Mesenteric fat pad (tissue), 1 donor: ENCODE measurements at regions not wholly inside any gene's neighbourhood (a gene's known extent, or its start where the extent isn't known, plus 50 kb on each side); places are given as distances from the start of the nearest gene placed in this dataset.

Experiments used
- DNase-seq: peaks from one replicate; pipeline ENCODE4 v3.0.0-alpha.2; 2020; ENCODE audit warnings: low spot score
- donor health status: DM: yes; HTN: yes; CAD: no.

DNA sequence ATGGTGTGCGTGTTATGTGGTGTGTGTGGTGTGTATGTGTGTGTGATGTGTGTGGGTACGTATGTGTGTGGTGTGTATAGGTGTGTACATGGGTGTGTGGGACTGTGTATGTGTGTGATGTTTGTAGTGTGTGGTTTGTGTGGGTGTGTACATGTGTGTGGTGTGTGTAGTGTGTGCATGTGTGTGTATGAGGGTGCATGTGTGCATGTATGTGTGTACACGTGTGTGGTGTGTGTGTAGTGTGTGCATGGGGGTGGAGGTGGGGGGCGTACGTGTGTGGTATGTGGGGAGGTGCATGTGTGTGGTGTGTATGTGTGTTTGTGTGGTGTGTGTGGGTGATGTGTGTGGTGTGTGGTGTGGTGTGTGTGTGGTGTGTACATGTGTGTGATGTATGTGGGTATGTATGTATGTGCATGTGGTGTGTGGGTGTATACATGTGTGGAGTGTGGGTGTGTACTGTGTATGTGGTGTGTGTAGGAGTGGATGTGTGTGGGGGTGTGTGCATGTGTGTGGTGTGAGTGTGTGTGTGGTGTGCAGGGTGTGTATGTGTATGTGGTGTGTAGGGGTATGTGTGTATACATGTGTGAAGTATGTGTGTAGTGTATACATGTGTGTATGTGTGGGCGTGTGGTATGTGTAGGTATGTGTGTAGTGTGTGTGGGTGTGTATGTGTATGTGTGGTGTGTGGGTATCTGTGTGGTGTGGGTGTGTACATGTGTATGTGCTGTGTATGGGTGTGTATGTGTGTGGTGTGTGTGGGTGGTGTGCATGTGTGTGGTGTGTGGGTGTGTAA, 119.8 kb upstream of the GSC start:
- peak; percentile 12 for DNase-seq

DNA sequence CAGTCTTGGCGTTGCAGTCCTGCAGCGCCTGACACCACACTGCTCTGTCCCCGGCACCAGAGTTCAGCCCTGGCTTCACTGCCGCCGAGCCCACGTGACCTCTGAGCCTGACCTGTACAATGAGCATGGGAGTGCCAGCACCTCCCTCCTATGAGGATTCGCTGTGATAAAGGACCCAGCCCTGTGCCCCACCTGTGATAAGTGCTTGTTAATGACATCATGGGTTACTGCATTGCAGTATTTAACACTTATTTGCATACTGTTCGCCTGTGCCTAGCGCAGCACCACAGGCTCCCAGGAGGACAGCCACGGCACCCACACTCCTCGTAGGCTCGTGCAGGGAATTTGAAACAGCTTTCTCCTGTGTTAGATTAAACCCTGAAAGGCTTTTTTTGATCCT, 118.2 kb upstream of the GSC start:
- DNase-seq: peak; percentile 88

DNA sequence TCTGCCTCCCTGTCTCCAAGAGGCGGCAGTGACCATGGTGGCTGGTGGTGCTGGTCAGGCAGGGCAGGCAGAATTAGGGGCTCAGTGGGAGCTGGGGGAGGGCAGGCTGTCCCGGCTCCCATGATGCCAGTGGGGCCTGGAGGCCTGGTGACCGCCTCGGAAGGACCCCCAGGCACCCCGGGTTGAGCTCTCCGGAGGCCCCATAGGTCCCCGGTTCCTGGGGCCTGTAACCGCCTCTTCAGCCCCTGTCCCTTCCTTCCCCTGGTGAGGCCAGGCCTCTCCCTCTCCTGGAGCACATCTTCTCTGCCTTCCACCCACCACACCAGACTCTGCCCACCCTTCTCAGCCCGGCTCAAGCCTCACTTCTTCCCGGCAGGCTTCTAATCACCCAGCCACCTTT, 117.7 kb upstream of the GSC start:
- DNase-seq: peak; percentile 69

DNA sequence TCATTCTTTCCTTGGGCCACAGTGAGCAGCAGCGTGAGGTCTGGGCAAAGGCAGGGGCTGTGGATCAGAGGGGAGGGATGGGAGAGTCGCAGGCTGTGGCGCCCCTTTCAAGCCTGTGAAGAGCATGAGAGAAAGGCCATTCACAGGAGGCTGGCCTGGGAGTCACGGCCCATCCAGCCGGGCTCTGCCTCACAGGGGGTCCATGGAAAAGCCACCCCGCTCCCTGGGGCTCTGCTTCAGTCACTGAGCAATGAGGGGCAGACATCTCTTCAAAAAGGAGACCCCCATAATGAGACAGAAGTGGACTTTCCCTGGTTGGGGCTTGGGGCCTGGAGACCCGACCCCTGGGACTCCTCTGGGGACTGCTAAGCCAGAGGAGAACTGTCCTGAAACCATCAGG, 117.0 kb upstream of the GSC start:
- peak; percentile 79 for DNase-seq

DNA sequence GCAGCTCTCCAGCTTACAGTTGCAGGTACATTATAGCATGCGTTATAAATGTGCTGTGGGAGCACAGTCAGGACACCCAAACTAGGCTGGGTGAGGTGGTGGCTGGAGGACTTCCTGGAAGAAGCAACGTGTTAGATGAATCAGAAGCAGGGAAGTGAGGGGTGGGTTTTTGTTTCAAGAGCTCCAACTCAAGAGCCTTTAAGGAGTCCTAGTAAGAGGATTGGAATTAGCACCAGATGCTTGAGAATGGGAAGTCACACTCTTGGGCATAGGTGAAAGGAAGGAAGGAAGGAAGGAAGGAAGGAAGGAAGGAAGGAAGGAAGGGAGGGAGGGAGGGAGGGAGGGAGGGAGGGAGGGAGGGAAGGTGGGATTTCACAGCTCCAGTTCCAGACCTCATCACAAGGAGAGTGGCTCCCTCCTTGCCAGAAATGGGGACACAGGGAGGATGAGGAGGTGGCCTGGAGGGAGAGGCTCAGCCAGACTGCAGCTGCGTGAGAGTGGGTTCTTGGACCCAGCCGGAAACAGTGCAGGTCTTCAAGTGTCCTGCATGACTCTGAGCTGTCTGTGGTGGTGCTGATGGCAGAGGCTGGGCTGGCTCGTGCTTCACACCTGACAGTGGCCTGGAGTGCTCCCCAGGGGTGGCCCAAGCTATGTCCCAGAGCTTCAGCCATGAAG, 115.7 kb upstream of the GSC start:
- no peak for DNase-seq

DNA sequence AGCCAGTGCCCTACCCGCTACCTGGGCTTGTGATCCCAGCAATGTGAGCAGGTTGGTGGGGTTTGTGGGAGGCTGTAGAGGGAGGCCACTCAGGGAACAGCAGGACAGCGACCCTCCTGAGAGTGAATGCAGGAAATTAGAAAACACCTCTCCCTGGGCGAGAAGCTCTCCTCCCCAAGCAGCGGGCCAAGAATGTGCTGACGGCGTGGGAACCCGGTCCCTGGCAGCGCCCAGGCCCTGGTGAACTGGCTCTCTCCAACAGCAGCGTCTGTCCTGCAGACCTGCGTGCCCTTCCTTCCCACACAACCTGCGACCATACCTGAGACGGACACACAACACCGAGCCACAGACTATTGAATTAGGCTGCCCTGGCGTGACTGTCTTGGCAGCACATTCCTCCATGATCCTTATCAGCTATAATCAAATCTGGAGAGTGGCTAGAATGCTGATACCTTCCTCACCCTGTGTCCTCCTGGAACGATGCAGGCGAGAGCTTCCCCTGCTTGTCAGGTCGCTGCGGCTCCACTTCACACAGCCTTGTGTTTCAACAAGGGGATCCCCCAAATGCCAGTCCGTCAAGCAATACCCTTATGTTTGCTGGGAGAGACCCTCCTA, 114.8 kb upstream of the GSC start:
- DNase-seq: no peak

DNA sequence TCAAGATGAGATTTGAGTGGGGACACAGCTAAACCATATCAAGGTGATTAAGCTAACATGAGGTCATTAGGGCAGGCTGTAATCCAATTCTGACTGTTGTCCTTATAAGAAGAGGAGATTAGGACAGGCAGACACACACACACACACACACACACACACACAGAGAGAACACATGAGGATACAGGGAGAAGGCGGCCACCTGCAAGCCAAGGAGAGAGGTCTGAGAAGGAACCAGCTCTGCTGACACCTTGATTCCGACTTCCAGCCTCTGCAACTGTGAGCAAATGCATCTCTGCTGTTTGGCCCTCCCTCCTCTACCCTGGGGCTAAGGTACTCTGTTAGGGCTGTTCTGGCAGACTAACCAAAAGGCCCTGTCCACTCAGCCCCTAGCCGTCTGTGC, 112.5 kb upstream of the GSC start:
- no peak for DNase-seq

DNA sequence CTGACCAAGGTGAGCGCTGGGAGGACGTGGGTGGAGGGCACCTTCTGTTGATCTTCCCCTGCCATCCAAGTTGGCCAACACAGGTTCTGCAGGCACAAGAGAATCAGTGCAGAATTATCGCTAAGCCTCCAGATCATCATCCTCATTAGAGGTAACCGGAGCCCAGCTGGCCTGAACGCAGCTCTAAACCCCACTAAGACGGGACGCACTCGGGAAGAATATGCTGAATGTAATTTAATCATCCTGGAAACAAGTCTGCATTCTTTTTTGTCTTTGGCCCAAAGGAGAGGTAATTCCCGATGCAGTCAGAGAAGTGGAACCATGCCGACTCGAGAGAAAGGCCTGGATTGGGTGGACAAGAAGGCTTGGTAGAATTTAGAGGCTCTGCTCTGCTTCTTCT, 111.0 kb upstream of the GSC start:
- no peak for DNase-seq

DNA sequence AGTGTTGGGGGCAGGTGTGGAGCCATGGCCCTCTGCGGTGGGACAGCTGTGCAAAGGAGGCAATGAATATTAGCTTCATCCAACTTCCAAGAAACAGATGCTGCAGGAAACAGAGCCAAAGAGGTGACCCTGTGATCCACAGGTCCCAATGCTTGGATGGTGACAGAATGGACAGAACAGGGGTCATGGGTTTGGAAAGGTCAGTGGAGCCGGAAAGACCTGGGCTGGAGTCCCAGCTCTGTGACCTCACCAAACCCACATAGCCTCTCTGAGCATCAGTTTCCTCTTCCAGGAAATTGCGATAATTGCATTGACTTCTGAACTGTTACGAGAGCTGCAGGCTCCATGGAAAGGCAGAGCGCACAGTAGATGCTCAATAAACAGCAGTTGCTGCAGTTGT, 110.2 kb upstream of the GSC start:
- no peak for DNase-seq

DNA sequence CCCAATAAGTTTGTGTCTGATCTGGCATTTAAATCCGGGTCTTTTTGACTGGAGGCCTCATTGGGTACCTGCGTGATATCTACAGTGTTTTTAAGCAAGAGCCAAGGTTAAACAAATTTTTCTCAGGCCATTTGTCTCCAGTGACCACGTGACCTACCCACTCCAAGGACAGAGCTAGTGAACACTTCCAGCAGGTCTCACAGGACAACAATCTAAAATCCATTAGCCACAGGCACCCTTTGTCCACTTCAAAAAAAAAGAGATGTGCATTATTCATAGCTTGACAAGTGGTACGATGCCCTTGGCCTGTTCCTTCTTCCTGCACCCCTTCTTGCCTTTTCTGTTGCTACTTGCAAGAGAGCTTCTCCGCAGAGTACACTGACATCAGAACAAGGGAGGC, 109.6 kb upstream of the GSC start:
- DNase-seq: no peak

DNA sequence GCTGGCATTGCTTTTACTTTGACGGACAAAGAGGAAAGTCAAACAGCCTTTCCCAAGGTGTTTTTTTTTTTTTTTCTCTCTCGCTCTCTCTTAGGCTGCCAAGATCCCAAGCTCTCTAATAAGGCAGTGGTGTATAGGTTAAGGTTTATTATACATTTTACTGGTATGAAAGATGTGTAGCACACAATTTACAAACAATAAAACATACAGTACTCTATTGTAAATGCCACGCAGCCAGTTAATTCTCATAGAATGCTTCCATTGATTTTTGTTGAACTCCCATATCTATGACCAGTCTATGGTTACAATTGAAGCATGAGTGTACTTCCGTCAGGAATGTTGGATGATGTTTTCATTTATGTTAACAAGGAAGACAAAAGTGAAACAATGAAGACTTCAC, 106.4 kb upstream of the GSC start:
- no peak for DNase-seq

DNA sequence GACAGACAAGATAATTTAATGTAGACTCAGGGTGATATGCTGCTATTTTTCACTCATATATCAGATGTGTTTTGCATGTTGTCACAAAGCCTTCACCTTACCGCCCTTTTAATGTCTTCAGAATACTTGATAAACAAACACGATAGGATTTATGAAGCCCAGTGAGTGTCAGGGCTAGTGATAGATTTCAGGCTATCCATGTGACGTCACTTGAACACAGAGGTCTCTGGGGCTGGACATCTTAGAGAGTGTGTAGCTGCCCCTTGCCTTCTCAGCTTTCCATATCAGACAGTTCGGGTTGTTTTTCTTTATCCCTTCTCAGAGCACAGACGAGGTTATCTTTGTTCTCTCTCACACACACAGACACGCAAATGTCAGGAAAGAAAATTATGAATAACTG, 105.3 kb upstream of the GSC start:
- no peak for DNase-seq

DNA sequence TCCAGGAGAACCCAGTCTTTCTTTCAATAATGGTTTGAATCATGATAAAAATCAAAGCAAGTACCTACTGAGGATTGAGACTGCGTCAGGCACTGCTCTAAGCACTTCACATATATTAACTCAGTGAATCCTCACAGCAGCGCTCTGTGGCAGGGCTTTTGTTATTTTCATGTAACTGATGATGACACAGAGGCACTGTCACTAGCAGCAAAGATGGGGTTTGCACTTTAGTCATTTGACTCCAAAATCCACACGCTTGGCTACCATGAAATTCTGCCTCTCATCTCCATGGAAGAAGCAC, 98.8 kb upstream of the GSC start:
- no peak for DNase-seq

DNA sequence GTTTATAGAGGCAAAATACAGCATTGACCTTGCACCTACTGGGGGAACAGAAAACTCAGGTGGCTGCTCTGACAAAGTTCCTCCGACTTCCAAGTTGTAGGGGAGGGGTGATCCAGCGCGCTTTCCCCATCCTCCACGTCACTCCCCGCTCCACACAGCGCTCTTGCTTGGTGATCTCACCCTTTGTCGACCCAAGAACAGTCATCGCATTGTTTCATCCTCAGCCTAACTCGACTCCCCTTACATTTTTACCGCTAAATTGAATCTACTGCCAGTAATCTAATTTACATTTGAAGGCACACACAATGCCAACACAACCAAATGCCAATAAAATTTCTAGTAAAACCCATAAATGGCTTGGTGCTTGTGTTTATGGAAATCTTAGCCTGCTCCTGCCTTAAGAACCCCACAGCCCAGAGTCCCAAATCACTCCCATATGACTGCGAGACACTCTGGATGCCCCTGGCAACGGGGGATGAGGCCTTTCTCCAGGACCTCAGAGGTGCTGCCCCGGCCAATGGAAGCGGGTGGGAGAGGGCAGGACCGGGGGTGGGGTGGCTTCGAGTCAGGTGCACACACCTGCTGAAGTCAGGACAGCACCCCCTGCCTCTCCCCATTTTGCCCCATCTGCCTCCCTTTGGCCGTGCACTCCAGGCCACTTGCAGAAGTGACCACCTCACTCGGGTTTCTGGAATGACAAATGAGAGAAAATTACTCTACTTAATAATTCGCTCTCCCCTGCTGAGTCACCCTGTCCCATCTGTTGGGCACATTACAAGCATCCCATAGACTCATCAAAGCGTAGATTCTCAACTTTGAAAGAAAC, 98.2 kb upstream of the GSC start:
- no peak for DNase-seq

DNA sequence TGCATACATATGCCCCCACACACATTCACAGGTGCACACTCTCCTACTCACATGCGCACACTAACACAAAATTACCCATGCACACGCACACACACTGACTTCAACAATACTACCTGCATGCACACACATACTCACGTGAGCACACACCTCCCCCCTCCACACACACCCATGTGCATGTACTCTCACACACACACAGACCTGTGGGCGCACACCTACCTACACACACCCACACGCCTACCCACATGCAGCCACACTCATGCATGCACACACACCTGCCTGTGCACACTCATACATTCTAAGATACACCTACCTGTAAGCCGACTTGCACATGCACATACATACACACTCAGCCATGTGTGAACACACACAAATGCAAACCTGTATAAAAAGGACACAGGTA, 97.3 kb upstream of the GSC start:
- no peak for DNase-seq

DNA sequence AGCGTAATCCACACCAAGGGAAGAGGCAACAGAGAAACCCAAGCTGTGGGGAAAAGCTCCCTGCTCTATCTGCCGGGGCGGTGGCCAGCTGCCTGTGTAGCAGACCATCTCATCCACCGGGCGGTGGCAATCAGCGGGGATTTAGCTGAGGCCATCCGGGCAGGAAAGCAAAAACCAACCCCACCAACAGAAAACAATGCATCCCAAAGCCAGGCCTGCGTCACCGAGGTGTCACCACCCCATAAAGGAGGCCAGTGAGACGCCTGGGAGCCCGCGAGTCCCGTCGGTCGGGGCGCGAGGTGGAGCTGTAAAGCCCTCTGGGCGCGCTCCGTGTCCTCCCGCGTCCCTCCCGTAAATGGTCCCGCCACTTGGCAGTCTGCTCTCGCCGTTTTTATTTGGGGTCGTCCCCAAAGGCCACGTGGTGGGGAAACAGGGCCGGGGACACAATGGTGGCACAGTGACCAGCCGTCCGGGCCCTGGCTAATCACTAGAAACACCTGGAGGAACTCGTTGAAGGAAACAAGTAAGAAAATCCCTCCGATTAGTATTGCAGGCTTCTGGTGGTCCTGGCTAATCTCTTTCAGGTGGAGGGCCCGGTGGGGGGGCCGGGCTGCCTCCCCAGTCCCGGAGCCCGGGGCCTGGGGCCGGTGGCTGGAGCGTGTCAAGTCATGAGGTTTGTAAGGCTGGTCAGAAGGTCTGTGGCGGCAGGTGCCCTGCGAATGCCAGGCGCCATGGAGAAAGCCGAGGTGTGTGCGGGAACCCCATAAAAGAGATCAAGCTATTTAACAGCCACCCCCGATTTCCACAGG, 94.7 kb upstream of the GSC start:
- DNase-seq: no peak

DNA sequence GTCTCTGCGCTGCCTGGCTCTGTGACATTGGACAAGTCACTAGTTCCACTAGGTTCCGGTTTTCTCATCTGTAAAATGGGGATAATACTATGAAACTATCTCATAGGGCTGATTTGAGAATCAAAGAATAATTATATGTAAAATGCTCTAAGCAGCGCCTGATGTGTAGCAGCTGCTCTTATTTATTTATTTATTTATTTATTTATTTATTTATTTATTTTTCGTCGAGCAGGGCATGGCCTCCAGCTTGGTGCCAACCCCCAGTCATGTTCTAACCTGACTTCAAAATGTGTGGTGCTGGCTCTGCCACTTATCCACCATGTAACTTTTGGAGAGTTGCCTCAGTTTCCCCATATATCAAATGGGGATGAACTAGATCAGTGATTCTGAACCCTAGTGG, 93.5 kb upstream of the GSC start:
- DNase-seq: no peak

DNA sequence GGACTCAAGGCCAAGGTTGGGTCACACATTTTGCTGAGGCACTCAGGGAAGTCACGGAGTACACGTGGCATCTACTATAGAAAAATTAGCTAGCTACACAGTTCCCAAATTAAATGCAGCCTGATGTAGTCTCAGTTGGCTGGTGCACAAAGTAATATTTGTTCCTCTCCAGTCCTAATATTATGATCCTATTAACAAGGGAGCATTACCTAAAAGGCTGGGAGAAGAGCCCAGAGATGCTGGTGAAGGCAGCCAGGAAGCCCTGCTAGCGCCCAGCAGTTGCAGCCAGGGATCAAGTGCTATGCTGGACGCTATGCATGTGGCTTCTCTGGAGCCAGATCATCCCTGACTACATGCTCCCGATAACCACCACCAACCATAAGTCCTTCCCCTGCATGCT, 88.0 kb upstream of the GSC start:
- DNase-seq: no peak

DNA sequence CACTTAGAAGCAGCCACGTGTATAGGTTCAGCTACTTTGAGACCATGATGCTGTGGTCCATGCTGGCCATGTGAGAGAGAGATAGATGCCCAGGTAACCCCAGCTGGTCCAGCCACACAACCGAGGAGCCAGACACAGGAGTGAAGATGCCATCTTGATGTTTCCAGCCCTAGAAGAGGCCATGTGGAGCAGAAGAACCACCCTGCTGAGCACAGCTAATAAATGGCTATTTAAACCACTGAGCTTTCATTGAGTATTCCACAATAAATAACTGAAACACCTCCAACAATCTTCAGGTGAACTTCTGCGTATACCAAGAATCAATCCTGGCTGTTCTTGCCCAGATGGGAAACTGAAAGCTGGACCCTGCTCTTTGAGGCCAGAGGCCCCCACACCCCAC, 84.0 kb upstream of the GSC start:
- no peak for DNase-seq

DNA sequence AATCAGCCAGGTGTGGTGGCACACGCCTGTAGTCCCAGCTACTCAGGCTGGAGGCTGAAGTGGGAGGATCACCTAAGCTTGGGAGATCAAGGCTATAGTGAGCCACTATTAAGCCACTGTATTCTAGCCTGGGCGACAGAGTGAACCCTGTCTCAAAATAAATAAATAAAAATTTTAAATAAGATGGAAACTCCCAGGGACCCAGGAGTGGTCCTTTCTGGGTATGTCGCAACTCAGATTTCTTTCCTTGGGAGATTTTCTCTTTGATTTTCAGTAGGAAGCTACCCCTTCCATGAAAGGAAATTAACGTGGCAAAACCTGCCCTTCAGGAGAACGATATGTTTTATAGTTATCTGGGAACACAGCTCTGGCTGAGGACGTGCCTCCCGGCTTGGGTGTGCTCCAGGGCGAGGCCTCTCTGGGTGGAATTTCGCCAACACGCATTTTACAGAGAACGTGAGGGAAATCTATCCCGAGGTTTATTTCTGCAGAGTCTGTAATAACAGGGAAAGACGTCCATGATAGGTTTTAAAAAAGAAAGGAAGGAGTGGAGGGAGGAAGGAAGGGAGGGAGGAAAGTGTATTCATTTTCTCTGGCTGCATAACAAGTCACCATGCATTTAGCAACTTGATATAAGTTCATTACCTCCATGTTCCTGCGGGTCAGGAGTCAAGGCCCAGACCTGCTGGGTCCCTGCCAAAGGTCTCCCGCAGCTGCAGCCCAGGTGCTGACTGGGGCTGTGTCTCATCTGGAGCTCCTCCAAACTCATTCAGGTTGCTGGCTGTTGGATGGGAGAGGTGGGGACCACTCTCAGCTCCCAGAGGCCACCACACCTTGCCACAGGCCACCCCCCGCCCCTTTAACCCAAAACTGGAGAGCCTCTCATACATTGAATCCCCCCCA, 80.6 kb upstream of the GSC start:
- DNase-seq: no peak
